ENCODE measurements at regions not wholly inside any gene's neighbourhood (a gene's known extent, or its start where the extent isn't known, plus 50 kb on each side); places are given as distances from the start of the nearest gene placed in this dataset.

DNA sequence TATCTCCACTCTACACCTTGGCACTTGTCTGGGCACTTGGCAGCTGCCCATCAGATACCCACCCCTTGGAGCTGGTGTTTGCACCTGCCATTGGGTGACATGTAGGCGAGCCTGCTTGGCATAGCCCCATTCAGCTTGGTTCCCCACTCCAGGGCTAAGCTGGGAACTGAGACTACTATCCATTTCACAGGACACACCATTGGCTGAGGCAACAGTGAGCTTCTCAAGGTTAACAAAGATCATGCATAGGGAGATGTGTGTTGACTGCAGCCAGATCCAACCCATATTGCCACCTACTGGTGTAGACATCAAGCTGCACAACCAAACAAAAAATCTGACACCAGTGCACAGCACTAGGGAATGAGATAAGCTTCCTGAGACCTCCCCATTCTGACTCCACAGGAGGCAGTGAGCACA lies 1389.8 kb upstream of the TMEFF2 start:
- RAD21 ChIA-PET (ENCODE audit: unreplicated experiment): interaction anchor here (0.6 to 2.2 kb wide), 27 partner anchors 9 to 1772 kb away, joined by 3 to 8 read pairs (median 4); no protein-coding TSS in a partner anchor
- DNase-seq (ENCODE audit: low read depth, low spot score): no peak
- intact Hi-C loops (cut with micrococcal nuclease; ENCODE audit: unreplicated experiment) (no loop called here), in situ Hi-C loops (cut with MboI) (no loop called here)
- H3K79me2 ChIP-seq (ENCODE audit: control insufficient read depth, insufficient read depth, low read length): no peaks in the 10 kb centered on the region
- FAIRE-seq: peak; percentile 86
- CTCF ChIA-PET: interaction anchor here (0.5 to 2.5 kb wide), 54 partner anchors 9 to 1773 kb away, joined by 3 to 27 read pairs (median 4); no protein-coding TSS in a partner anchor
- no peaks in the 10 kb centered on the region for H3K27me3 ChIP-seq (replicated peaks in 1 of 2; ENCODE audit: control insufficient read depth in 2 of 2, insufficient read depth in 2 of 2, low read length in 1 of 2)
- no TSS peak for BruUV-seq (replicated peaks)
- no peak overlapping the region for H2AFZ ChIP-seq (ENCODE audit: control insufficient read depth, low read depth, low read length)
- no peak overlapping the region for H3K4me2 ChIP-seq (ENCODE audit: control insufficient read depth, insufficient read depth)
- TF ChIP-seq SMC3 (IDR thresholded peaks at IDR 0.05; ENCODE audit: borderline replicate concordance, low read length): peak; percentile 41; the same call in 1 of the 2 replicates
- TF ChIP-seq, protein P1, sequence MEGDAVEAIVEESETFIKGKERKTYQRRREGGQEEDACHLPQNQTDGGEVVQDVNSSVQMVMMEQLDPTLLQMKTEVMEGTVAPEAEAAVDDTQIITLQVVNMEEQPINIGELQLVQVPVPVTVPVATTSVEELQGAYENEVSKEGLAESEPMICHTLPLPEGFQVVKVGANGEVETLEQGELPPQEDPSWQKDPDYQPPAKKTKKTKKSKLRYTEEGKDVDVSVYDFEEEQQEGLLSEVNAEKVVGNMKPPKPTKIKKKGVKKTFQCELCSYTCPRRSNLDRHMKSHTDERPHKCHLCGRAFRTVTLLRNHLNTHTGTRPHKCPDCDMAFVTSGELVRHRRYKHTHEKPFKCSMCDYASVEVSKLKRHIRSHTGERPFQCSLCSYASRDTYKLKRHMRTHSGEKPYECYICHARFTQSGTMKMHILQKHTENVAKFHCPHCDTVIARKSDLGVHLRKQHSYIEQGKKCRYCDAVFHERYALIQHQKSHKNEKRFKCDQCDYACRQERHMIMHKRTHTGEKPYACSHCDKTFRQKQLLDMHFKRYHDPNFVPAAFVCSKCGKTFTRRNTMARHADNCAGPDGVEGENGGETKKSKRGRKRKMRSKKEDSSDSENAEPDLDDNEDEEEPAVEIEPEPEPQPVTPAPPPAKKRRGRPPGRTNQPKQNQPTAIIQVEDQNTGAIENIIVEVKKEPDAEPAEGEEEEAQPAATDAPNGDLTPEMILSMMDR (IDR thresholded peaks at IDR 0.05 in 2 of 3, conservative IDR thresholded peaks at IDR 0.05 in 1 of 3; ENCODE audit: control insufficient read depth in 2 of 3, extremely low read depth in 1 of 3, insufficient read depth in 1 of 3, low read depth in 3 of 3, low read length in 3 of 3): peak; percentile 53 to 64 (median 58); a peak in 4 of 6 replicates
- peak; percentile 66 for TF ChIP-seq RAD21 (IDR thresholded peaks at IDR 0.05; ENCODE audit: insufficient read depth, low read depth, low read length)
- no peak for TF ChIP-seq ZNF24 (IDR thresholded peaks at IDR 0.05)
- POLR2A ChIA-PET: interaction anchor here (0.6 to 1.0 kb wide), 2 partner anchors 18 to 77 kb away, joined by 3 to 7 read pairs; no protein-coding TSS in a partner anchor
- peak; percentile 94 for ATAC-seq
- H4K20me1 ChIP-seq (ENCODE audit: control insufficient read depth, insufficient read depth): no peaks in the 10 kb centered on the region
- H3K27ac ChIP-seq (ENCODE audit: control insufficient read depth, insufficient read depth): no peak overlapping the region
- no peaks in the 10 kb centered on the region for H3K4me1 ChIP-seq (ENCODE audit: control insufficient read depth, insufficient read depth, low read length)
- no peak overlapping the region for H3K4me3 ChIP-seq
- 0% methylated on average over 1 of the region's 1 CpG for WGBS (ENCODE audit: insufficient coverage, insufficient replicate concordance, low lambda C conversion rate, missing lambda C conversion rate)
- H3K36me3 ChIP-seq (ENCODE audit: control insufficient read depth in 2 of 2, insufficient read depth in 2 of 2, low read length in 1 of 2): no peaks in the 10 kb centered on the region
- no peaks in the 10 kb centered on the region for H3K9me3 ChIP-seq (replicated peaks; ENCODE audit: control insufficient read depth, insufficient read depth, low read length)
- H3K9ac ChIP-seq (ENCODE audit: control insufficient read depth, insufficient read depth, low read length): no peak overlapping the region
- SMC1A ChIA-PET (ENCODE audit: uncharacterized antibody, unreplicated experiment): interaction anchor here (0.7 to 2.3 kb wide), 28 partner anchors 9 to 1772 kb away, joined by 3 to 11 read pairs (median 4); no protein-coding TSS in a partner anchor

All from GM12878 (cell line).